C4-2B (cell line): ENCODE measurements at regions not wholly inside any gene's neighbourhood (a gene's known extent, or its start where the extent isn't known, plus 50 kb on each side); places are given as distances from the start of the nearest gene placed in this dataset.

Source experiments
- CTCF ChIP-seq: fragments of 450-650 bp; conservative IDR thresholded peaks from 2 replicates; pipeline ENCODE4 v1.5.1; 2017; ENCODE audit warnings: mild to moderate bottlenecking
- ZFX ChIP-seq: fragments of 450-650 bp; IDR thresholded peaks from 2 replicates; pipeline ENCODE4 v1.6.1; 2017

GRCh38 chr11:42498971-42499370 is 812.8 kb upstream of the API5 start:
- TF ChIP-seq CTCF (no peak), ZFX (no peak)
